Stimulated activated CD4-positive, alpha-beta T cell treated with anti-CD3 and anti-CD28 coated beads, Interleukin-4, amount 100 ng/mL, for 48 hours (primary cell): ENCODE measurements at regions not wholly inside any gene's neighbourhood (a gene's known extent, or its start where the extent isn't known, plus 50 kb on each side); places are given as distances from the start of the nearest gene placed in this dataset.

ENCODE experiments used
- DNase-seq, 2 donors: peaks; one replicate each; pipeline ENCODE4 v3.0.0-alpha.2; 2020; ENCODE audit warnings: low read depth in 2 of 2

DNA sequence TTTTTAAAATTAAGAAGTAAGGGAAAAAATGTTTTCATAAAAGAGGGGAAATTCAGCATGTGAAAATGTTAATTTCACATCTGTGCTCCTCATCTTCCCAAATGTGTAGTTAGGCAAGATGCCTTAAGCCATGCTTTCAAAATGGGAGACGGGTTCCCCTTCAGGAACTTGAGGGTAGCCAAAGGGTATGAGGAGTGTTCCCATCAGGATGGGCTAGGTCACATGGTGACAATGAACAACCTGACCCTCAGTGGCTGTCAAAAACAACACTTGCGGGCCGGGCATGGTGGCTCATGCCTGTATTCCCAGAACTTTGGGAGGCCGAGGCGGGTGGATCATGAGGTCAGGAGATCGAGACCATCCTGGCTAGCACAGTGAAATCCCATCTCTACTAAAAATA, 178.0 kb downstream of the ACTL7B start:
- DNase-seq, result no peak

DNA sequence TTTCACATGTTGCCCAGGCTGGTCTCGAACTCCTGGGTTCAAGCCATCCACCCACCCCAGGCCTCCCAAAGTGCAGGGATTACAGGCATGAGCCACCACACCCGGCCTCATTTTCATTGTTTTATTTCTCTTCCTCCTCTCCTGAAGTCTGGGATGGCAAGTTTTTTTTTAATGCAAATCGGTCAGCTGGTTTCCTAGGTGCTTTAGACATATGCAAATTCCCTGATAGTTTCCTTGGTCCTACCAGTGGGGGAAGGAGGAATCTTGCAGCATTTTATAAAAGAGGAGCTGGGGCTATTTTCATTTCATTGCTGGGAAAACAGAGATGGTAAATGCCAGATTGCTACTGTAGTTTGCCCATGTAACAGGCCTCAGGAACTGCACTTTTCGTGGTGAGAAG, 179.4 kb downstream of the ACTL7B start:
- no peak for DNase-seq

DNA sequence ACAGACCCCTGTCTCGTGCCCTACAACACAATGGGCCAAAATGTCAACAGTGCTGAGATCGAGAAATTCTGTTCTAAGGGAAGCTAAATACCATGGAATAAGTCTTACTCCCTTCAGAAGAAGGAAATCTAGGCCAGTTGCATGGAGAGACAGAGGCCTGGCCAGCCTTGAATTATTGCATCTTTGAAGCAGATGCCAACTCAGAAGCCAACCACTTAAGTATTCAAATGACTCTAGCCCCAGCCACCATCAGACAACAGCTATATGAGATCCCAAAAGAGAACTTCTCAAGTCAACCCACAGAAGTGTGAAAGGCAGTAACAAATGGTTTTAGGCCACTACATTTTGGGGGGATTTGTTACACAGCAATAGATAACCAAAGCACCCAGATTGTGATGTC, 180.1 kb downstream of the ACTL7B start:
- no peak for DNase-seq

DNA sequence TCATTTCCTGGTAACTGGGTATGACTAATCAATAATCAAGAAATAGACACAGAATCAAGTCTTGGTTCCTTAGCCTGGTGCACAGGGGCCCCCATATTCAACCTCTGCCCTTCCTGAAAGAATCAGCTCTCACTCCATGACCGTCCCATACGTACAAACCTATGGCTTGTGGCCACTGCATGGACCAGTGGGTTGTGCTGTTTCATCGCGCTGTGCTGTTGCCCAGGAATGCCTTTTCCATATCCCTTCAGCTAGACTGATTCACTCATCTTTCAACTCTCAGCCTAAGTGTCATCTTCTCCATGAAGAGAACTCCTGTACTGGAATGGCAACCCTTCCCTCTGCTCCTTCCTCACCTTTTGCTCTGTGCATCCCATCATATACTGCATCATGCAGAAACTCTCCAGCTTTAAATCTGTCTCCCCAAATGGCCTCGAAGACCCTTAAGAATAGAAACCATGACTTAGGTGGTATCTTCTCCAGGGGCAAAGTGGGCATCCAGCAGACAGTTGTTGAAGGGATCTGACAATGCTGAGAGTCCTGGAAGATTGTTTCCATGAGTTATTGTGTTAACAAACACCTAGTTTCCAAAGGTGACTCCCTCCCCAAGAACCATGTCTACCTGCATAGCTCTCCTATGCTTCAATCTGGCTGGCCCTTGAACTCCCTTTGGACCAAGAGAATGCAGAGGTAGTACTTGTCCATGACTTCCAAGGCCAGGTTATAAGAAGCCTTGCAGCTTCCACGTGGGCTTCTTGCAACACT, 180.8 kb downstream of the ACTL7B start:
- DNase-seq, result no peak

DNA sequence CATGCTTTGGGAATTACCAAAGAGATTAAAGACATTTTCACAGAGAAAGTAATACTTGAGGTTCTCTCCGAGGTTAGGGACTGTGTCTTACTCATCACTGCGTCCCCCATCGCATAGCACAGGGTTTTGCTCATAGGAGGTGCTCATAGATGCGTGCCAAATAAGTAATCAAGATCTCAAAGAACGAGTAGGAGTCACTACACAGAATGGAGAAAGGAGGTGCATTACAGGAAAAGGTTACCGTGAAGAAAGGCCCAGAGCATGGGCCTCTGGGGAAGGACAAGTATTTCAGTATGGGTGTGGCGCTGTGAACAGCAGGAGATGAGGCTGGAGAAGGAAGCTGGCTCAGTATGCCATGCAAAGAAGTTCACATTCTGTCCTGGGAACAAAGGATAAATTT, 182.4 kb downstream of the ACTL7B start:
- DNase-seq, result no peak

DNA sequence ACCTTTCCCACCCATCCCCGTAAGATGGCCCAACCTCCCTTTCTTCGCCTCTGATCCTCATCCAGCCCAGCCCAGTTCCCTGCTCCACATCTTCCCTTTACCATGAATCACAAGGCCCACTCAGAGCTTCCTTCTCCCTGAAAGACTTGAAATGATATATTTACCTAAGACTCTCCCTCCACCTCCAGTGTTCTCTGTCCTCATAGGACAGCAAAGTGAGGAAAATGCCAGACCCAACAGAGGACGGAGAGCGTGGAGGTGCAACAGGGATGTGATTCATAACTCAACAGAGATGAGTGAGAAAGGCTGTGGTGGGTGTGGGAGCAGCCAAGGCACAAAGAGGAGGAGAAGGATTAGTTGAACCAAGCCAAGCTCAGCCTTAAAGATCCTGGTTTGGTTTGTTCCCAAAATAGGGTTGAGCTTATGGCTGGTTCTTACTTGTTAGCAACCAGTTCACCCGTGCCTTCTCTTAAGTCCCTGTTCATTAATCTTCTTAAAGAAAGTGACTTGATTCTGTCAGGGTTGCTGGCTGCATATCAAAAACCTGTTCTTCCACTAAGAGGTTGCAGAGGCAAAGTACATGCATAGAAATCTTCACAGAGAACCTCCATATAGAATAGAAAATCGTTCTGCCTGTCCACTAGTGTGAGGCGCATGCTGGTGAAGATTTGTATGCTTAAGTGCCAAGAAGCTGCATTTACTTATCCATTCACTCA, 183.2 kb downstream of the ACTL7B start:
- no peak for DNase-seq

DNA sequence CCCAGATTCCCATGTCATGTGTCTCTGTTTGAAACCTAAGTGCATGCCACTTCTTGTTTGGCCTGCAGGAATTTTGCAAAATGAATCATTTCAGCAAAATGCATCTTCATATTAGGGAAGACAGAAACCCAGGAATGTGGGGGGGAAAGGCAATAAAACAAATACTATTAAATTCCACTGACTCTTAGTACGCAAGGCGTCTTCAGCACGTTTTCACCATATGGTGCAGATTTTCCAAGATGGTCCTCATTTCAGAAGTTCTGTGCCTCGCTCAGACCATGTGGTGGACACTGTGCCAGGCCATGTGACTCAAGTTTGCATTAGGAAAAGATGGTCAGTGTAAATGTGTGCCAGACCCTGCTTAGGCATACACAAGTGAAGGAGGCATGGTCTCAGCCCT, 184.0 kb downstream of the ACTL7B start:
- no peak for DNase-seq

DNA sequence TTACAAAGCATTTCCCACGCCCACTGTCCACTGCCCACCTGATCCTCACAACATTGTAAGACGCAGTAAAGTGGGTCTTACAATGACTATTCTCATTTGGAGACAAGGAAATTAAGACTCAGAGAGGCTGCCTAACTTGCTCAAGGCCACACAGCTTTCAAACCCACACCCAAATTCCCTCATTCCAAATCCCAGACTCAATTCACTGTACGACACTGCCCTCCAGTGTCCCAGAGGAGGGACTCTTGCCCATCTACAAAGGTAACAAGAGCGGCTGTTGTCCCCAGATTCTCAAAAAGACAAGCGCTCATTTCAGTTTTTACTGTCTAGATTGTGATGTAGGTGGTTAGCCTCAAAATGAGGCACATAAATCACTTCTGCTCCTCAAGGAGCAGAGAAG, 184.6 kb downstream of the ACTL7B start:
- no peak for DNase-seq

DNA sequence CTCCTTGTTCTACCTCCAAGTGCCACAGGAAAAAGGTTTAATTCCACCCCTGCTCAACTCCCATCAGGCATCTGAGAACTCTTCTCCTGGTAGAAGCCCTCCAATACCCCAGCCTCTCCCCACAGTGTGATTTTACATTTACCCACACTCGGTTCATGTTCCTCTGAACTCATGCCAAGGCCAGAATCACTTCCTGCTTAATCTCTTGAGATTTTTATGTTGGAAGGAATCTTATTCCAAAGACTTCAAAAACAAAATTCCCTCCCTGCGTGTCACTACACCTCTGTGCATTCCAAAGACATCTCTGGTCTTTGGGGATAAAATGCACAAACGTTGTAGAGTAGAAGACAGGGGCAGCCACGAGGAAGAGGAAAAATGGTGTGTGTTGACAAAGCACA, 186.8 kb downstream of the ACTL7B start:
- DNase-seq, result no peak

DNA sequence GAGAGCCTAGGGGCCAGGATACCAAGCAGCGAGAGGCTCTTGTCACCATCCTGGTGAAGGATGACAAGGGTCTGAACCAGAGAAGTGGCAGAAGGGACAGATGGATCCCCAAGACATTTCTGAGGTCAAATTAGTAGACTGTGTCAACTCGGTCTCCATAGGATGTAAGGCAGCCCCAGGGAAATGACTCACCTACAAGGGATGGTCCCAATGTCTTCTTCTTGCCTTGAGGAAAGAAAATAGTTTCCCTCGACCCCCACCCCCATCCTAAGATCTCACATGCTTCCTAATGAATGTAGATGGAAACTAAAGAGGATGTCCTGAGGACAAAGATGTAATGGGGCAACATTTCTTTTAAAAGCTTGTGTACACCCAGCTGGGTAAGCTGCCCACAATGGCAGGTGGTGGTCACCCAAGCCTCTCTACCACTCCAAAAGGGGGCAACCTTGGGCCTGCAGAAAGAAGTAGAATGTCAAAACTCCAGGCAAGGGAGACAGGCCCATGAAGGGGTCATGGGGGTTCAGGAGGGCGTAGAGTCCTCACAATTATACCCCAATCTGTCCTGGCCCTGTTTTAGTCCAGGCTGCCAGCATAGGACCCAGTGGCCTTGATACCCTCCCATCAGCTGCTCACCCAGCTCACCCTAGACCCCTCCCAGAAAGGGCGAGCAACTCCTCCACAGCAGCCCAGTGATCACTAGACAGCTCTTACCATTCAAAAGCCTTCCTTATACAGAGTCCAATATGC, 187.4 kb downstream of the ACTL7B start:
- no peak for DNase-seq

DNA sequence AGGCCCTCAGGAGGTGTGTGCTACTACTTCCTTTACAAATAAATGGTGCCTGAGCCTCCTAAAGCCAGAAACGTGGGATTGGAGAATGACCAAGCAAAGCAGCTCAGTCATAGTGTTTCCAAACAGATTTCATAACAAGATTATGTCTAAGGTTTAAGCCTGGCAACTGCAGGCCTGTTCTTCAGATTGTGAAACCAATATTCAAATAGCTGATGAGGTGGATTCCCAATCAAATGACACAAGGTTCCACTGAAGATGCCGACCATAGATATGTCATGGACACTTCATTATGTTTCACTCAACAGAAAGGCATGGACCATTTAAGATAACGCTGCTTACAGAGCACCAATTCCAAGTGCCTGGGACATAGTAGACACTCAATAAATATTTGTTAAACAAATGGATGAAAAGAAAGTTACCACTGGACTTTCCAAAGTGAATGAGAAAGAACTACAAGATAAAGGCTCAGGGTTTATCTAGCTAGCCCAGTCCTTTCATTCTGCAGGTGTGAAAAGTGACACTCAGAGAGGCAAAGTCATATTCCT, 189.5 kb downstream of the ACTL7B start:
- DNase-seq, result no peak

DNA sequence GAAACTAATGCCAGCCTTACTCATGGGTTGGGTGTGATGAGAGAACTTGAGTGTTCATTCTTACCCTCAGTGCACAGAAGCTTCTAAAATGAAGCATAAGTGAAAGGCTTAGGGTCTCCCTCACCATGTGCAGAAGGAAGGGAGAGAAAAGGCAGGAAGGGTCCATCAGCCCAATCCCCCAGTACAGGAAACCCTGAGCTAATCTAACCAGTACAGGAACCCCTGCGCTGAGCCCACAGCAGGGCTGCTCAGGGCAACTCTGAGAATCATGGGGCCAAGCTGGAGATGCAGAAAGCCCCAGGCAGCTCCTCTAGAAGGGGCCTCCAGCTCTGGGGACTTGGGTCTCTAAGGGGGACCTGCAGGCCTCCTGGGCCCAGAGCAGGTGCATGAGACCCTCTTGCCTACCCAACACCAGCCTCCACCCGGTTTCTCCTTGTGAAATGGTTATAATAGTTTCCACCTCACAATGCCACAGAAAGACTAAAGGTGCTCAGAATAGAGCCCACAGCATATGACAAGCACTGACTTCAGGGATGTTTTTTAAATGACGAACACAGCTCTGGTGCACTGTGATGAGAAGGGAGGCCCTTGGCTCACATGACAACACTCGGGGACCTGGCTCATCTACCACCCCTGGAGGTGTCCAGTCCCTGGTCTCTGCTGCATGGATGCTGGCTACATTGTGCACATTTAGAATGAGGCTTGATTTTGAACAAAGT, 190.1 kb downstream of the ACTL7B start:
- no peak for DNase-seq

DNA sequence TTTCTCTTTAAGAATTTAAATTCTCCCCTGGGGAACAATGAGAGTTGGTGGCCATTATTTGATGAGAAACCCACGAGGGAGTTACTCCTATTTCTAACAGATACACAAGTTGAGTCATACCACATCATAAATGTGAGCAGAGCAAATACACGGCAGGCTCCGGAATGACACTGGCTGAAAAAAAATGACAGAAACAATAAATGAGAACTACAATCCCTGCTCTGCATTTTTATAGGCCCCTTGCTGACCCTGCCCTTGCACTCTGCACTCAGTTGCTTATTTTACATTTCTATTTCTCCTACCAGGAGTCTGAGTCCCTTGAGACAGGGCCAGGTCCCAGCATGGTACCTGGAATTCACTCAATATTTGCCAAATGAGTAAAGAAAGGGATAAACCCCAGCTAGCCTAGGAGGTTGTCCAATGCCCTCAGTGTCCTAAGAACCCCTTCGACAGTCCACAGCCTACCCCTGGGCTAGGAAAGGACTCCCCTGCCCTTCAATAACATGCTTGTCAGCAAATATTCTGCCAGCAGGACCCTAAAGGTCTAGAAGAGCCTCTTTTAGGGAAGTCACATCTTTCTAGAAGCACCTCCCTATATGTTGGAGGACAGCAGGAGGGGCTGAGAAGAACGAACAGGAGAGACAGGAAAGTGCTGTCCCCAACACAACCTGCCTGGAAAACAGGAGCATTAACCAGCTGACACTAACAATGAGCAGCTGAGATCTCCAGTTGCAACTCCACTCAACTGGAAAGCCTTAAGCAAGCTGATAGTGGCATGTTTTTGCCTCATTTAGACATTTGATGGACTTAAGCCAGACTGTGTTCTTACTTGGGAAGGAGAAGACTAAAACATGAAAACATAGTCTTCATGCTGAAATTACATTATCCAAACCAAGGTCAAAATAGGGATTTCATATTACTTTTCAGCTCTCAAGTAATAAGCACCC, 191.2 kb downstream of the ACTL7B start:
- DNase-seq, result no peak

DNA sequence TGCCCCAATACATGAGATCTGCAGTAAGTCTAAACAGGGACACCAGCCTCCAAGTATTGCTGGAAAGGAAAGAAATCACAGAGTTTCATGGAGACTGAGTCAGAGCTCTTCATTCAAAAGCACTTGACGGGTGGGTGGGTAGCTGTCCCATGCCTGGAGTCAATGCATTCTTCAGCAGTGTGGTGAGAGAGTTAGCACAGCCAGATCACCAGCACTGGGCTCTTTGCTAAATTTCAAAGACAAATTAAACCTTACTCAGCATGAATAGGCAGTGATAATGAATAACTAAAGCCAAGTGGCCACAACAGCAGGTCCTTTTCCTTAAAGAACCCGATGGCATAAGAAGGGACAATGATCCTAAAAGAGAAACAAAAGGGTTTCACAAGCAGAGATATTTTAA, 192.4 kb downstream of the ACTL7B start:
- no peak for DNase-seq

DNA sequence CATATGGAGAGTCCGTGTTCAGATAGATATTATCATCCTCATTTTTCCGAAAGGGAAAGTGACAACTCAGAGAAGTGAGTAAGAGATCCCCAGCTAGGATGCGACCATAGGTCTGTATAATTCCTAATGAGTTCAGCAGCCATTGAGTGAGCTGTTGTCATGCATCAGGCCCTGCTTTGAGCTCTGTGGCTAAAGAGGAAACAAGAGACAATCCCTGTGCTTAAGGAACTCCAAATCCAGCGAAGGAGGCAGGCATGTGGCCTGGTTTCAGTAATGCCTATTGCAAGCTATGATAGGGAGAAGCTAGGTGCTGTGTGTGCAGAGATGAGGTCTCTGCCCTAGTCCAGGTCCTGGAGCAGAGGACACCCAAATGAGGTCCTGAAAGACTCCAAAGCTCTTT, 192.8 kb downstream of the ACTL7B start:
- no peak for DNase-seq

DNA sequence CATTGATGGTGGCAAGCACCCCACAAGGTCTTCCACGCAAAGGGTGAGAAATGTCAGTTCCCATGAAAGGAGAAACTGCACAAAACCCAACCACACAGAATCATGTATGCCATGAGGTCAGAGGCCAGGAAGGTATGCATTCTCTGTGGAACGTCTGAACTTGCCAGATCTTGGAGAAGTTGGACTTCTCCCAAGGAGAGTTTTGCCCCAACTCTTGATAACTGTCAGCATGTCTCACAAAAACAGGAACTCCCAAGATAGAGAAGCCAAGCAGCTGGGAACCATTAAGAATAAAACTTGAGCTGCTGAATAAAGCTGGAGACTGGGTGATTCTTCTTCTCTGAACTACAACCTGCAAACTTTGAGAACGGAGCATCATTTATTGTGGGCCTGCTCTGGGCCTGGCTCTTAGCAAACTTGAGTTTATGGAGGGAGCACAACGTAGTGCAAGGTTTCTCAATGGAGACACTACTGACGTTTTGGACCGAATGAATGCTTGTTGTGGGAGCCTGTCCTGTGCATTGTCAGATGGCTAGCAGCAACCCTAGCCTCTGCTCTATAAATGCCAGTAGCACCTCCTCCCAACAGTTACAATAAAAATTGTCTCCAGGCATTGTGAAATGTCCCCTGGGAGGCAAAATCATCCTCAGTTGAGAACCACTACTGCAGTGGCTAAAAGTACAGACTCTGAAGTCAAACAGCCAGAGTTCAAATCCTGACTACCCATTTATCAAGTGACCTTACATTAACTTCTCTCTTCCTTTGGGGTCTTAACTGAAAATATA, 193.5 kb downstream of the ACTL7B start:
- DNase-seq, result no peak

DNA sequence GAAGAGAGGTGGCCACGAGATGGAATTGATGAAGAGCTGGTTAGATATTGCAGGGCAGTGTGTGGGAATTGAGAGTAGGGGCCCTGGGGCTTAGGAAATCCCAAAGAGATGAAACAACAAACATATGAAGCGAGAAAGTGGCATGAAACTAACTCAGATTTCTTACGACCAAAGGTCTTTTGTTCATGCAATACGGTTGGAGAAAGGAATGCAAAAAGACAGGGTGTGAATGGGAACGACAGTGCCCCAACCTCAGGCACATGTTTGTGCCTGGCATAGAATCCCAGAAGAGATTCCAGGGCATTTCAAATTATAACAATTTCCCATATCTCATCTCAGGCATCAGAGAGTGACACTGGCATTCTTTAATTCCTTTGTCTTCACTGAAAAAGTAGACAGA, 199.2 kb downstream of the ACTL7B start:
- no peak for DNase-seq

DNA sequence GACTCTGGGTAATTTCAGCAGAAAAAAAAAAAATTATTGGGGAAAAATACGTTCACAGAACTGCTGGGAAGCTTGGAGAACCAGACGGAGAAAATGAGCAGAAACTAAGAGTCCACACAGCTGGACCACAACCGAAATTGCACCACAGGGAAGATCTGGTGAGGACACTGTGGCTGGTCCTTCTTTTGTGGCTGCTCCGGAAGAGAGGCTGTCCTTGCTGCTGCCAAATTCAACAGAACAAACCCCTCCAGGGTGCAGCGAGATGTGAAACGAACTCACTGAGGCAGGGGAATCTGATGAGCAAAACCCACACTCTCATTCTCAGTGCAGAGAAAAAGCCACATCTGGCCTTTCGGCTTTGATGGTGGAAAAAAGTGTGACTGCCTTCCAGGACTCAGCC, 200.0 kb downstream of the ACTL7B start:
- DNase-seq, result no peak

DNA sequence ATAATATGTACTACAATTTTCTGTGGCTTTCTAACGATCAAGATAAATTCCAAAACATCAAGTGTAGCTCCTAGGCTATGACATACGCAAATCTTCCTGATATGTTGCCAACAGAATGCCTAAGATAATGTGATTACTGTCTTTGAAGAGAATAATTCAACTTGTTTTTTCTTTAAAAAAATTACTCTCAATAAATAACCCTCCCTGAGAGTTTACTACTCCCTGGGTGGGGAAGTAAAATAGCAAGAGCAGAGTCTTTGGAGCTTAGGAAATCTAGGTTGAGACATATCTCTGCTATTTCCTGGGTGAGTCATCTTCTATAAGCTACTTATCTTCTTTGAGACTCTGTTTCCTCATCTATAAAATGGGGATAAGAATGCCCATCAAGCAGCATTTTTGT, 201.2 kb downstream of the ACTL7B start:
- DNase-seq, result no peak

DNA sequence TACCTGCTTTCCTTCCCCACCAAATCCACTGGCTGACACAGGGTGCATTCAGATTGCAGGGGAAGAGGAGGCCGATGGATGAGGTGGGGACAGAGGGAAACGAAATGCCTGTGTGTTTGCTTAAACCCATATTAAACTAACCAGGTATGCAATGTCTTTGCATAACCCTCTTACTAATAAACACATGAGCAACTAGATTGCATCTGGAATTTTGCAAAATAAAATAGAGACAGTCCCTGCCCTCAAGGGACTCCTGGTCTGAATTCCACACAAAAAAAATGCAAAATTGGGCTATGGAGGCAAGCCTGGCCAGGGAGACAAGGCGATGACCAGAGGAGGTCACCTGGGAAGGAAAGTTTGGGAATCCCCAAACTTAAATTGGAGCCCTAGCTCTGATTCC, 202.9 kb downstream of the ACTL7B start:
- no peak for DNase-seq
